Body of pancreas (tissue), 4 donors: ENCODE measurements at regions not wholly inside any gene's neighbourhood (a gene's known extent, or its start where the extent isn't known, plus 50 kb on each side); places are given as distances from the start of the nearest gene placed in this dataset.

Experiments
- POLR2A ChIP-seq, 3 donors: fragments of 450-650 bp; IDR thresholded peaks; one replicate each; pipeline ENCODE4 v1.6.1; 2016; ENCODE audit warnings: antibody characterized with exemption in 3 of 3, mild to moderate bottlenecking in 2 of 3
- TF ChIP-seq, protein P1 (sequence below), 7 experiments: fragments of 450-650 bp in 4 of 7; fragments of 200-600 bp in 3 of 7; sonication (generic) in 3 of 7; IDR thresholded peaks; one replicate each; pipeline ENCODE4 v1.5.1; 2016 to 2019; ENCODE audit warnings: antibody characterized with exemption in 7 of 7

DNA sequence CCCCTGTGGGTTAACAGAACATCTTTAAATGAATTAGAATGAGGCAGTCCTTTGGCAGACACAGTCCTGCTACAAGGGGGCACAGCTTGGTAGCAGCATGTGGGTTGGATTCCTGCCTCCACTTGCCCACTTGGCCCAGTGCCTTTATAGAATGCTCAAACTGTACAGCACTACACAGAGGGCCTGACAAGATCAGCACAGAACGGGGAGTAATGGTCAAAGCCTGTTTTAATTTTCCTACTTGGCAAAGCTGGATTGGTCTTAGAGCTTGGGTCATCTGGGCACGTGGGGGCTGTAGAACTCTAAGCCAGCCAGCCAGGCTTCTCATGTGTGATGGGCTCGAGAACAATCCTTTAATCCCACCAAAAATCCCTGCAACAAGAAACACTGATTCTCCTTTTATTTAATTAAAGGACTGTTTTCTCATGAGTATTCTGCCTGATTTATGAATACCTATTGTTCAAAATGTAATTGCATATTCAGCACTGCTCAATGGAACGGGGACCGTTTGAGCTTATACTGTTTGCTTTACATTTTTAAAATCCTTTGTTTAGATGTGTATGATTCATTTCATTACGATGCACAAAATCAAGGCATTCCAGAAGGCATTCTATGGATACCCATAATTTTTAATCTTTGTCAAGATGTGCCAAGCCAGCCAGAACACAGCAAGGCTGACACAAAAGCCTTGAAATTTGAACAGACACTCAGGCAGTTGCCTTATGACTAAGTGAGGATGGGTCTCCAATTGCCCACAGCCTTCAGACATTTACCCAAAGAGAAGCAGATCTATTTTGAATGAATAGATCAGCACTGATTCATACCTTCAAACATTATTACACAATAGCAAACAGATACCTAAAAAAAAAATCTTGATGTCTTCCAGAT lies 249.3 kb upstream of the TGFBR2 start:
- TF ChIP-seq, protein P1, sequence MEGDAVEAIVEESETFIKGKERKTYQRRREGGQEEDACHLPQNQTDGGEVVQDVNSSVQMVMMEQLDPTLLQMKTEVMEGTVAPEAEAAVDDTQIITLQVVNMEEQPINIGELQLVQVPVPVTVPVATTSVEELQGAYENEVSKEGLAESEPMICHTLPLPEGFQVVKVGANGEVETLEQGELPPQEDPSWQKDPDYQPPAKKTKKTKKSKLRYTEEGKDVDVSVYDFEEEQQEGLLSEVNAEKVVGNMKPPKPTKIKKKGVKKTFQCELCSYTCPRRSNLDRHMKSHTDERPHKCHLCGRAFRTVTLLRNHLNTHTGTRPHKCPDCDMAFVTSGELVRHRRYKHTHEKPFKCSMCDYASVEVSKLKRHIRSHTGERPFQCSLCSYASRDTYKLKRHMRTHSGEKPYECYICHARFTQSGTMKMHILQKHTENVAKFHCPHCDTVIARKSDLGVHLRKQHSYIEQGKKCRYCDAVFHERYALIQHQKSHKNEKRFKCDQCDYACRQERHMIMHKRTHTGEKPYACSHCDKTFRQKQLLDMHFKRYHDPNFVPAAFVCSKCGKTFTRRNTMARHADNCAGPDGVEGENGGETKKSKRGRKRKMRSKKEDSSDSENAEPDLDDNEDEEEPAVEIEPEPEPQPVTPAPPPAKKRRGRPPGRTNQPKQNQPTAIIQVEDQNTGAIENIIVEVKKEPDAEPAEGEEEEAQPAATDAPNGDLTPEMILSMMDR (IDR thresholded peaks at IDR 0.05): no peak
- TF ChIP-seq POLR2A (IDR thresholded peaks at IDR 0.05): no peak
